Uterus (tissue), 2 donors: ENCODE measurements at regions not wholly inside any gene's neighbourhood (a gene's known extent, or its start where the extent isn't known, plus 50 kb on each side); places are given as distances from the start of the nearest gene placed in this dataset.

Experiments
- CTCF ChIP-seq, 4 experiments: fragments of 200-600 bp in 2 of 4; fragments of 450-650 bp in 2 of 4; sonication (generic) in 2 of 4; IDR thresholded peaks; one replicate each; pipeline ENCODE4 v1.5.1; 2016 to 2019; ENCODE audit warnings: antibody characterized with exemption in 4 of 4, mild to moderate bottlenecking in 2 of 4, moderate library complexity in 1 of 4
- POLR2A ChIP-seq, 2 donors: fragments of 450-650 bp; IDR thresholded peaks; one replicate each; pipeline ENCODE4 v1.6.1; 2016; ENCODE audit warnings: antibody characterized with exemption in 2 of 2, mild to moderate bottlenecking in 1 of 2, moderate library complexity in 1 of 2

DNA sequence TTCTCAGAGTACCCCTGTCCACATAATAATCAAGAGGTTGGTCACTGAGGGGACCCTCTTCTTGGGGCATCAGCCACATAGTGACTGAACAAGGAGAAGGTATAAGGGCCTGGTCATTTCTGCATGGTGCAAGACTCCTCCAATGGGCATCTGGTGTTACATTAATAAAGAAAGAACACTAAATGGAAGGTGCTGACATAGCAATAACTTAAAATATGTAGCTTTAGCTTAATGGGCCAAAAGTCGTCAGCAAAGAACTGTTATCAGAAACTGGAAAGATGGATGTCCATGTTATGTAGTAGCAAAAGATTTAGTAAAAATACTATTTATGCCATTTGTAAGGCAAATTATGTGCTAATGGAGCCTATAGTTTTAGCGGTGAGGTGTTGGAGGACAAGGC, 916.5 kb upstream of the SOX11 start:
- TF ChIP-seq POLR2A (IDR thresholded peaks at IDR 0.05): no peak
- no peak for TF ChIP-seq CTCF (IDR thresholded peaks at IDR 0.05)
